ENCODE measurements at regions not wholly inside any gene's neighbourhood (a gene's known extent, or its start where the extent isn't known, plus 50 kb on each side); places are given as distances from the start of the nearest gene placed in this dataset.

- TF ChIP-seq EZH2 (IDR thresholded peaks at IDR 0.05; ENCODE audit: insufficient read depth, poor library complexity, severe bottlenecking) (no peak), EZH2phosphoT487 (IDR thresholded peaks at IDR 0.05; ENCODE audit: insufficient read depth, low read depth) (no peak)
These were observed 587.8 kb upstream of the BCHE start for GRCh38 chr3:166425021-166425420.
